OCI-LY3 (cell line): ENCODE measurements at regions not wholly inside any gene's neighbourhood (a gene's known extent, or its start where the extent isn't known, plus 50 kb on each side); places are given as distances from the start of the nearest gene placed in this dataset.

ENCODE experiments used
- H2AFZ ChIP-seq: fragments of 200-600, 300-600 bp; shearing (Covaris generic); 2 replicates; pipeline ENCODE4 v1.6.0; 2014; ENCODE audit warnings: antibody characterized with exemption, low read depth, low read length
- H3K27ac ChIP-seq: fragments of 200-600, 300-600 bp; sonication (generic); 2 replicates; pipeline ENCODE4 v1.5.1; 2014; ENCODE audit warnings: mild to moderate bottlenecking, low read length, moderate library complexity, mixed read lengths
- H3K27me3 ChIP-seq: fragments of 200-600, 300-600 bp; sonication (generic); 2 replicates; pipeline ENCODE4 v1.6.1; 2014; ENCODE audit warnings: low read depth, low read length, mixed read lengths
- H3K36me3 ChIP-seq: fragments of 200-600, 300-600 bp; sonication (generic); replicated peaks from 2 replicates; pipeline ENCODE3; 2014; ENCODE audit warnings: low read depth, low read length, mixed read lengths
- H3K4me1 ChIP-seq: fragments of 300-600, 200-600 bp; sonication (generic); 2 replicates; pipeline ENCODE4 v1.6.1; 2014; ENCODE audit warnings: low read length, mixed read lengths
- H3K4me2 ChIP-seq: fragments of 200-600, 300-600 bp; sonication (generic); 2 replicates; pipeline ENCODE4 v1.6.1; 2014; ENCODE audit warnings: low read length, mixed read lengths
- H3K4me3 ChIP-seq: fragments of 300-600, 200-600 bp; sonication (generic); 2 replicates; pipeline ENCODE4 v1.5.1; 2014; ENCODE audit warnings: antibody characterized with exemption, mild to moderate bottlenecking, low read length, moderate library complexity
- H3K79me2 ChIP-seq: fragments of 300-600, 200-600 bp; shearing (Covaris generic); 2 replicates; pipeline ENCODE4 v1.6.1; 2014; ENCODE audit warnings: mild to moderate bottlenecking, low read length, mixed read lengths
- H3K9ac ChIP-seq: fragments of 300-600, 200-600 bp; shearing (Covaris generic); 2 replicates; pipeline ENCODE4 v1.6.0; 2014; ENCODE audit warnings: mild to moderate bottlenecking, low read length, moderate library complexity
- H3K9me3 ChIP-seq: fragments of 200-600, 300-600 bp; shearing (Covaris generic); 2 replicates; pipeline ENCODE4 v1.6.1; 2014; ENCODE audit warnings: low read length, mixed read lengths; ENCODE audit not compliant: insufficient read depth
- H4K20me1 ChIP-seq: fragments of 200-600, 300-600 bp; sonication (generic); 2 replicates; pipeline ENCODE4 v1.6.1; 2016; ENCODE audit warnings: low read length, mixed read lengths; ENCODE audit not compliant: insufficient read depth
- EZH2phosphoT487 ChIP-seq: fragments of 200-600 bp; shearing (Covaris generic); IDR thresholded peaks from 2 replicates; pipeline ENCODE4 v1.6.1; 2018; ENCODE audit warnings: antibody characterized with exemption, mixed run types, low read depth
- TF ChIP-seq, protein P1 (sequence below): fragments of 200-600, 300-600 bp; sonication (generic); IDR thresholded peaks from 2 replicates; pipeline ENCODE4 v1.5.1; 2014; ENCODE audit warnings: antibody characterized with exemption, low read length, low read depth

DNA sequence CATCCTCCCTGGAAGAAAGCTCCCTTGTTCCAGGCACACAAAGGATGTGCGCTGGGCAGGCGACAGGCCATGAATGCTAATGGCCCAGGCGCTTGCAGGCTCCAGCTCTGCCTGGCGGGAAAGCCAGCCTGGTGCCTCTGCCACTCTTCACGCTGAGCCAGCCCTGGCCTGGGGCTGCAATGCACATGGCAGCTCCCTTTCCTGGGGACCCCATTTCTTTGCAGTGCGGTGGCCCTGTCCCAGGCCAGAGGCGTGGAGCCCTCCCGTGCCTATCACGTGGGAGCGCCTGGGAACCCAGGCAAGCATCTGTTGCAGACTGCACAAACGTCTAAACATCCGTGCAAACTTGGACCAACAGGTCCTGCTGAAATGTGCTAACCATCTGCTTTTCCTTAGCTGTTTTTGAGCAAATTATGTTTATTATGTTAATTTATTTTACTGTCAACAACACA, 152.1 kb upstream of the LYZL2 start:
- no peaks in the 10 kb centered on the region for H3K27me3 ChIP-seq
- H3K27ac ChIP-seq: no peak overlapping the region
- H3K9ac ChIP-seq: no peak overlapping the region
- H3K4me2 ChIP-seq: no peak overlapping the region
- H3K4me1 ChIP-seq: peaks cover 20% of the 10 kb centered on the region
- no peak overlapping the region for H3K4me3 ChIP-seq
- no peaks in the 10 kb centered on the region for H3K36me3 ChIP-seq
- TF ChIP-seq, protein P1, sequence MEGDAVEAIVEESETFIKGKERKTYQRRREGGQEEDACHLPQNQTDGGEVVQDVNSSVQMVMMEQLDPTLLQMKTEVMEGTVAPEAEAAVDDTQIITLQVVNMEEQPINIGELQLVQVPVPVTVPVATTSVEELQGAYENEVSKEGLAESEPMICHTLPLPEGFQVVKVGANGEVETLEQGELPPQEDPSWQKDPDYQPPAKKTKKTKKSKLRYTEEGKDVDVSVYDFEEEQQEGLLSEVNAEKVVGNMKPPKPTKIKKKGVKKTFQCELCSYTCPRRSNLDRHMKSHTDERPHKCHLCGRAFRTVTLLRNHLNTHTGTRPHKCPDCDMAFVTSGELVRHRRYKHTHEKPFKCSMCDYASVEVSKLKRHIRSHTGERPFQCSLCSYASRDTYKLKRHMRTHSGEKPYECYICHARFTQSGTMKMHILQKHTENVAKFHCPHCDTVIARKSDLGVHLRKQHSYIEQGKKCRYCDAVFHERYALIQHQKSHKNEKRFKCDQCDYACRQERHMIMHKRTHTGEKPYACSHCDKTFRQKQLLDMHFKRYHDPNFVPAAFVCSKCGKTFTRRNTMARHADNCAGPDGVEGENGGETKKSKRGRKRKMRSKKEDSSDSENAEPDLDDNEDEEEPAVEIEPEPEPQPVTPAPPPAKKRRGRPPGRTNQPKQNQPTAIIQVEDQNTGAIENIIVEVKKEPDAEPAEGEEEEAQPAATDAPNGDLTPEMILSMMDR: no peak
- no peak for TF ChIP-seq EZH2phosphoT487
- H4K20me1 ChIP-seq: no peaks in the 10 kb centered on the region
- H3K79me2 ChIP-seq: no peaks in the 10 kb centered on the region
- H2AFZ ChIP-seq: no peak overlapping the region
- no peaks in the 10 kb centered on the region for H3K9me3 ChIP-seq

GRCh38 chr10:30778769-30779168, 149.2 kb upstream of the LYZL2 start:
- no peaks in the 10 kb centered on the region for H4K20me1 ChIP-seq
- H3K4me3 ChIP-seq: no peak overlapping the region
- no peak overlapping the region for H2AFZ ChIP-seq
- H3K9ac ChIP-seq: no peak overlapping the region
- TF ChIP-seq, protein P1: no peak
- no peak for TF ChIP-seq EZH2phosphoT487
- H3K79me2 ChIP-seq: no peaks in the 10 kb centered on the region
- H3K4me1 ChIP-seq: peaks cover 16% of the 10 kb centered on the region
- H3K4me2 ChIP-seq: no peak overlapping the region
- H3K36me3 ChIP-seq: no peaks in the 10 kb centered on the region
- H3K27ac ChIP-seq: no peak overlapping the region
- no peaks in the 10 kb centered on the region for H3K9me3 ChIP-seq
- no peaks in the 10 kb centered on the region for H3K27me3 ChIP-seq

GRCh38 chr10:30775779-30776591, 146.4 kb upstream of the LYZL2 start:
- no peaks in the 10 kb centered on the region for H3K4me1 ChIP-seq
- no peak overlapping the region for H3K27ac ChIP-seq
- H3K4me3 ChIP-seq: no peak overlapping the region
- TF ChIP-seq, protein P1: no peak
- no peak for TF ChIP-seq EZH2phosphoT487
- H4K20me1 ChIP-seq: no peaks in the 10 kb centered on the region
- no peak overlapping the region for H3K9ac ChIP-seq
- H3K36me3 ChIP-seq: no peaks in the 10 kb centered on the region
- no peaks in the 10 kb centered on the region for H3K27me3 ChIP-seq
- H3K4me2 ChIP-seq: no peak overlapping the region
- 0 out of 2 replicates have a peak, but pooled peaks cover 2% of the 10 kb centered on the region for H3K9me3 ChIP-seq
- no peaks in the 10 kb centered on the region for H3K79me2 ChIP-seq
- no peak overlapping the region for H2AFZ ChIP-seq

DNA sequence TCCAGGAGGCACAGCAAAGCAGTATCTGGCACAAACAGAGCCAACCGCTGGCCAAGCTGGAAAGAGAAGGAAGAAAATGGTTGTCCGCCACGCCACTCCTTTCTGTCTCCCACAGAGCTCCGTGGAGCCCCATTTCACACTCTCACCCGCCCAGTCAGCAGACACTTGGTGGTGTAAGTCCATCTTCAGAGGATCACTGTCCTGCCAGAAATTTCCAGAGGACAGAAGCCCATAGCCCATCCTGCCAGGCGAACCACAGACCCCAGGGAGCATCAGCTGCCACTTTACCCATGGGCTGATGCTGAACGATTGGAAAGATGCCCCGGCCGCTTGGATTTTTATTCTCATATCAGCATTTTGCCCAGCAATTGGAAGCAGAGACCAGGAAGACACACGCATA, 144.7 kb upstream of the LYZL2 start:
- TF ChIP-seq EZH2phosphoT487: no peak
- Histone ChIP-seq H3K4me1 (no peaks in the 10 kb centered on the region), H3K9ac (no peak overlapping the region), H4K20me1 (no peaks in the 10 kb centered on the region), H3K36me3 (no peaks in the 10 kb centered on the region), H3K9me3 (0 out of 2 replicates have a peak, but pooled peaks cover 9% of the 10 kb centered on the region), H3K4me3 (no peak overlapping the region), H3K27me3 (no peaks in the 10 kb centered on the region), H2AFZ (no peak overlapping the region), H3K79me2 (no peaks in the 10 kb centered on the region), H3K27ac (no peak overlapping the region), H3K4me2 (no peak overlapping the region)
